D721Med (cell line): ENCODE measurements at regions not wholly inside any gene's neighbourhood (a gene's known extent, or its start where the extent isn't known, plus 50 kb on each side); places are given as distances from the start of the nearest gene placed in this dataset.

ENCODE experiments used
- DNase-seq: peaks from one replicate; pipeline ENCODE4 v3.0.0; 2011; ENCODE audit warnings: low spot score; ENCODE audit not compliant: insufficient read length
- FAIRE-seq: peaks from 2 replicates; lab custom pipeline; 2011; peaks lifted over from hg19 to GRCh38; lab: Jason Lieb, UNC
- CTCF ChIP-seq: IDR thresholded peaks from 2 replicates; pipeline ENCODE4 v1.5.1; 2012; ENCODE audit warnings: mild to moderate bottlenecking, control low read depth; ENCODE audit not compliant: insufficient read depth; ENCODE audit errors: missing control alignments

- FAIRE-seq (no peak), DNase-seq (no peak)
- no peak for TF ChIP-seq CTCF
Observed at GRCh38 chr2:75800456-75800855, 89.7 kb upstream of the GCFC2 start.

- FAIRE-seq (no peak), DNase-seq (no peak)
- no peak for TF ChIP-seq CTCF
Observed at GRCh38 chr2:75799859-75800258, 89.1 kb upstream of the GCFC2 start.

- FAIRE-seq = no peak
- no peak for TF ChIP-seq CTCF
- no peak for DNase-seq
Observed at GRCh38 chr2:75798569-75798968, 87.9 kb upstream of the GCFC2 start.

- no peak for TF ChIP-seq CTCF
- FAIRE-seq = no peak
- no peak for DNase-seq
Observed at GRCh38 chr2:75792996-75793395, 82.3 kb upstream of the GCFC2 start.

- DNase-seq = no peak
- TF ChIP-seq CTCF = no peak
- FAIRE-seq = no peak
Observed at GRCh38 chr2:75792146-75792545, 81.4 kb upstream of the GCFC2 start.

- TF ChIP-seq CTCF = no peak
- DNase-seq = no peak
- FAIRE-seq = no peak
Observed at GRCh38 chr2:75790814-75791467, 80.2 kb upstream of the GCFC2 start.

- DNase-seq = no peak
- no peak for FAIRE-seq
- TF ChIP-seq CTCF = no peak
Observed at GRCh38 chr2:75790121-75790813, 79.6 kb upstream of the GCFC2 start.
